BLaER1 treated with 17β-estradiol and CSF1 and Interleukin-3, amounts not matched to agents 10 nM and 100 nM (cell line): ENCODE measurements at regions not wholly inside any gene's neighbourhood (a gene's known extent, or its start where the extent isn't known, plus 50 kb on each side); places are given as distances from the start of the nearest gene placed in this dataset.
A peak's percentile ranks its signal among the peaks of the same experiment; 100 is the strongest.
"Not testable (repeated sequence)": the region's sequence is repeated elsewhere in the genome, so short reads cannot be mapped to it uniquely, and the experiment has no call there.

Experiments
- H3K27ac ChIP-seq, 11 experiments: shearing (Covaris generic); formaldehyde crosslinking; 2 replicates each; pipeline ENCODE4 v1.8.1; 2022
- H3K27me3 ChIP-seq, 11 experiments: shearing (Covaris generic); formaldehyde crosslinking; 2 replicates each; pipeline ENCODE4 v1.8.1; 2022
- H3K36me3 ChIP-seq, 11 experiments: shearing (Covaris generic); formaldehyde crosslinking; 2 replicates each; pipeline ENCODE4 v1.8.1; 2022
- H3K4me1 ChIP-seq, 10 experiments: shearing (Covaris generic); formaldehyde crosslinking; 2 replicates each; pipeline ENCODE4 v1.8.1; 2022
- H3K4me2 ChIP-seq, 11 experiments: shearing (Covaris generic); formaldehyde crosslinking; 2 replicates each; pipeline ENCODE4 v1.8.1; 2022
- H3K4me3 ChIP-seq, 10 experiments: shearing (Covaris generic); formaldehyde crosslinking; 2 replicates each; pipeline ENCODE4 v1.8.1; 2022
- H3K9ac ChIP-seq, 11 experiments: shearing (Covaris generic); formaldehyde crosslinking; 2 replicates each; pipeline ENCODE4 v1.8.1; 2022
- H3K9me3 ChIP-seq, 11 experiments: shearing (Covaris generic); formaldehyde crosslinking; replicated peaks in 1 of 11; 2 replicates each; pipeline ENCODE4 v1.8.1; 2022
- H4K20me1 ChIP-seq, 11 experiments: shearing (Covaris generic); formaldehyde crosslinking; 2 replicates each; pipeline ENCODE4 v1.8.1; 2022
- Cebpa-rat ChIP-seq, 11 experiments: shearing (Covaris generic); IDR thresholded peaks; 2 replicates each; pipeline ENCODE4 v1.8.1; 2022

- peaks cover 9 to 22% (median 15%) of the 10 kb centered on the region in 10 experiments for H3K4me1 ChIP-seq
- no peaks in the 10 kb centered on the region for H3K36me3 ChIP-seq
- H3K27ac ChIP-seq: no peak overlapping the region
- peak overlapping the region in 4 of 11 experiments; percentile 25 to 63 (median 46); a peak in 5 of 22 replicates for H3K4me2 ChIP-seq
- H3K9me3 ChIP-seq: peaks cover 0 to 7% (median 0%) of the 10 kb centered on the region in 11 experiments; a peak in 1 of 22 replicates
- no peak overlapping the region for H3K9ac ChIP-seq
- TF ChIP-seq Cebpa-rat (IDR thresholded peaks at IDR 0.05): no peak
- H3K27me3 ChIP-seq: peaks cover 0 to 8% (median 0%) of the 10 kb centered on the region in 11 experiments; a peak in 1 of 22 replicates
- H4K20me1 ChIP-seq: no peaks in the 10 kb centered on the region
- no peak overlapping the region for H3K4me3 ChIP-seq
These were observed 154.5 kb upstream of the TNFAIP3 start for GRCh38 chr6:137712587-137712986.

- H3K4me1 ChIP-seq: peaks cover 0 to 9% (median 5%) of the 10 kb centered on the region in 10 experiments; a peak in 10 of 20 replicates
- H3K27me3 ChIP-seq: peaks cover 0 to 8% (median 0%) of the 10 kb centered on the region in 11 experiments; a peak in 1 of 22 replicates
- H3K4me3 ChIP-seq: no peak overlapping the region
- H3K4me2 ChIP-seq: no peak overlapping the region
- H3K9me3 ChIP-seq: peaks cover 0 to 22% (median 12%) of the 10 kb centered on the region in 11 experiments; a peak in 15 of 22 replicates
- no peak overlapping the region for H3K27ac ChIP-seq
- no peaks in the 10 kb centered on the region for H4K20me1 ChIP-seq
- no peak for TF ChIP-seq Cebpa-rat (IDR thresholded peaks at IDR 0.05)
- H3K36me3 ChIP-seq: no peaks in the 10 kb centered on the region
- no peak overlapping the region for H3K9ac ChIP-seq
These were observed 151.4 kb upstream of the TNFAIP3 start for GRCh38 chr6:137715589-137716045.

GRCh38 chr6:137717074-137718073 is 149.7 kb upstream of the TNFAIP3 start:
- TF ChIP-seq Cebpa-rat (IDR thresholded peaks at IDR 0.05): no peak

GRCh38 chr6:137718903-137719302 is 148.2 kb upstream of the TNFAIP3 start:
- H3K9ac ChIP-seq: not testable (repeated sequence)
- H3K4me1 ChIP-seq: peaks cover 0 to 16% (median 4%) of the 10 kb centered on the region in 10 experiments; a peak in 10 of 20 replicates

More at GRCh38 chr6:137717074-137718073, 149.7 kb upstream of the TNFAIP3 start:
- H3K4me3 ChIP-seq: no peak overlapping the region
- no peaks in the 10 kb centered on the region for H3K36me3 ChIP-seq
- no peaks in the 10 kb centered on the region for H4K20me1 ChIP-seq
- peaks cover 0 to 27% (median 12%) of the 10 kb centered on the region in 11 experiments; a peak in 16 of 22 replicates for H3K9me3 ChIP-seq
- no peak overlapping the region for H3K9ac ChIP-seq
- H3K27ac ChIP-seq: no peak overlapping the region
- no peak overlapping the region for H3K4me2 ChIP-seq
- peaks cover 0 to 8% (median 0%) of the 10 kb centered on the region in 11 experiments; a peak in 1 of 22 replicates for H3K27me3 ChIP-seq
- H3K4me1 ChIP-seq: peaks cover 0 to 7% (median under 1%) of the 10 kb centered on the region in 10 experiments; a peak in 10 of 20 replicates

GRCh38 chr6:137722749-137723272 is 144.2 kb upstream of the TNFAIP3 start:
- H3K4me3 ChIP-seq: no peak overlapping the region
- peaks cover 0 to 27% (median 12%) of the 10 kb centered on the region in 11 experiments; a peak in 16 of 22 replicates for H3K9me3 ChIP-seq
- H3K27me3 ChIP-seq: no peaks in the 10 kb centered on the region
- H3K4me2 ChIP-seq: peak overlapping the region in 6 of 11 experiments; percentile 12 to 60 (median 30); a peak in 11 of 22 replicates
- peak overlapping the region in 4 of 11 experiments; percentile 43 to 46 (median 45); a peak in 9 of 22 replicates for H3K27ac ChIP-seq
- H3K9ac ChIP-seq: no peak overlapping the region
- H3K4me1 ChIP-seq: peaks cover 0 to 16% (median 4%) of the 10 kb centered on the region in 10 experiments; a peak in 10 of 20 replicates
- H4K20me1 ChIP-seq: no peaks in the 10 kb centered on the region
- no peak for TF ChIP-seq Cebpa-rat (IDR thresholded peaks at IDR 0.05)
- H3K36me3 ChIP-seq: no peaks in the 10 kb centered on the region

More at GRCh38 chr6:137718903-137719302, 148.2 kb upstream of the TNFAIP3 start:
- H3K27me3 ChIP-seq, H4K20me1 ChIP-seq, H3K4me2 ChIP-seq, H3K36me3 ChIP-seq, H3K27ac ChIP-seq, H3K4me3 ChIP-seq: not testable (repeated sequence)
- peaks cover 0 to 27% (median 12%) of the 10 kb centered on the region in 11 experiments; a peak in 16 of 22 replicates for H3K9me3 ChIP-seq

- Histone ChIP-seq H3K27ac (peak overlapping the region in 4 of 11 experiments; percentile 43 to 46 (median 45); a peak in 7 of 22 replicates), H3K4me1 (peaks cover 0 to 16% (median 5%) of the 10 kb centered on the region in 10 experiments; a peak in 10 of 20 replicates), H3K4me2 (peak overlapping the region in 5 of 11 experiments; percentile 12 to 60 (median 35); a peak in 7 of 22 replicates), H3K9me3 (peaks cover 0 to 26% (median 11%) of the 10 kb centered on the region in 11 experiments; a peak in 16 of 22 replicates), H3K4me3 (no peak overlapping the region), H3K9ac (no peak overlapping the region), H3K27me3 (no peaks in the 10 kb centered on the region), H3K36me3 (no peaks in the 10 kb centered on the region), H4K20me1 (no peaks in the 10 kb centered on the region)
- no peak for TF ChIP-seq Cebpa-rat (IDR thresholded peaks at IDR 0.05)
These were observed 143.6 kb upstream of the TNFAIP3 start for GRCh38 chr6:137723273-137724017.

GRCh38 chr6:137724018-137724403 is 143.0 kb upstream of the TNFAIP3 start:
- 0 out of 22 replicates have a peak overlapping the region, but pooled peaks of 1 of the 11 experiments have one; percentile 4 for H3K4me2 ChIP-seq
- H3K4me3 ChIP-seq: no peak overlapping the region

More at GRCh38 chr6:137724018-137724403, 143.0 kb upstream of the TNFAIP3 start:
- peaks cover 0 to 21% (median 8%) of the 10 kb centered on the region in 11 experiments; a peak in 16 of 22 replicates for H3K9me3 ChIP-seq
- H3K36me3 ChIP-seq: no peaks in the 10 kb centered on the region
- H4K20me1 ChIP-seq: no peaks in the 10 kb centered on the region
- TF ChIP-seq Cebpa-rat (IDR thresholded peaks at IDR 0.05): no peak
- peaks cover 0 to 16% (median 5%) of the 10 kb centered on the region in 10 experiments; a peak in 10 of 20 replicates for H3K4me1 ChIP-seq
- H3K27ac ChIP-seq: no peak overlapping the region
- no peak overlapping the region for H3K9ac ChIP-seq
- no peaks in the 10 kb centered on the region for H3K27me3 ChIP-seq
